ENCODE measurements at regions not wholly inside any gene's neighbourhood (a gene's known extent, or its start where the extent isn't known, plus 50 kb on each side); places are given as distances from the start of the nearest gene placed in this dataset.

- no peak overlapping the region for H3K27ac ChIP-seq (ENCODE audit: insufficient read depth, low read length)
- H4K20me1 ChIP-seq (ENCODE audit: control insufficient read depth, extremely low read depth, insufficient read depth, low read length): no peaks in the 10 kb centered on the region
- DNase-seq (ENCODE audit: low read depth in 2 of 2): peak; percentile 4 to 83
- no peaks in the 10 kb centered on the region for H3K36me3 ChIP-seq (ENCODE audit: control insufficient read depth, insufficient read depth, low read length)
- H2AFZ ChIP-seq (ENCODE audit: low read length): no peak overlapping the region
- no peaks in the 10 kb centered on the region for H3K4me1 ChIP-seq (ENCODE audit: control insufficient read depth, extremely low read depth, insufficient read depth, low read length)
- H3K4me3 ChIP-seq (replicated peaks in 1 of 4; ENCODE audit: control extremely low read depth in 1 of 4, insufficient read depth in 1 of 4, low read depth in 3 of 4, low read length in 4 of 4): no peak overlapping the region
- H3K27me3 ChIP-seq (ENCODE audit: control insufficient read depth, insufficient read depth, low read length): no peaks in the 10 kb centered on the region
- H3K4me2 ChIP-seq (ENCODE audit: extremely low read depth, insufficient read depth, low read length): no peak overlapping the region
- H3K9ac ChIP-seq (ENCODE audit: insufficient read depth, low read length): no peak overlapping the region
- TF ChIP-seq EZH2 (IDR thresholded peaks at IDR 0.05; ENCODE audit: low read length, missing control alignments) (no peak), CTCF (conservative IDR thresholded peaks at IDR 0.05 in 1 of 2, IDR thresholded peaks at IDR 0.05 in 1 of 2; ENCODE audit: low read depth in 1 of 2, low read length in 2 of 2) (no peak)
- H3K9me3 ChIP-seq (ENCODE audit: control insufficient read depth, insufficient read depth, low read depth, low read length): no peaks in the 10 kb centered on the region
- H3K79me2 ChIP-seq (ENCODE audit: control insufficient read depth, insufficient read depth, low read length): no peaks in the 10 kb centered on the region
Observed at GRCh38 chr3:7977245-7978086, 524.2 kb upstream of the LMCD1 start.

GRCh38 chr3:7978087-7978422 is 523.6 kb upstream of the LMCD1 start:
- Histone ChIP-seq H3K4me2 (ENCODE audit: extremely low read depth, insufficient read depth, low read length) (no peak overlapping the region), H2AFZ (ENCODE audit: low read length) (no peak overlapping the region), H3K27ac (ENCODE audit: insufficient read depth, low read length) (no peak overlapping the region), H3K36me3 (ENCODE audit: control insufficient read depth, insufficient read depth, low read length) (no peaks in the 10 kb centered on the region), H3K27me3 (ENCODE audit: control insufficient read depth, insufficient read depth, low read length) (no peaks in the 10 kb centered on the region), H3K9me3 (ENCODE audit: control insufficient read depth, insufficient read depth, low read depth, low read length) (no peaks in the 10 kb centered on the region), H3K9ac (ENCODE audit: insufficient read depth, low read length) (no peak overlapping the region), H4K20me1 (ENCODE audit: control insufficient read depth, extremely low read depth, insufficient read depth, low read length) (no peaks in the 10 kb centered on the region), H3K4me1 (ENCODE audit: control insufficient read depth, extremely low read depth, insufficient read depth, low read length) (no peaks in the 10 kb centered on the region), H3K79me2 (ENCODE audit: control insufficient read depth, insufficient read depth, low read length) (no peaks in the 10 kb centered on the region), H3K4me3 (replicated peaks in 1 of 4; ENCODE audit: control extremely low read depth in 1 of 4, insufficient read depth in 1 of 4, low read depth in 3 of 4, low read length in 4 of 4) (no peak overlapping the region)
- DNase-seq (ENCODE audit: low read depth in 2 of 2): peak in 1 of 2 donors; percentile 26
- TF ChIP-seq CTCF (conservative IDR thresholded peaks at IDR 0.05 in 1 of 2, IDR thresholded peaks at IDR 0.05 in 1 of 2; ENCODE audit: low read depth in 1 of 2, low read length in 2 of 2) (no peak), EZH2 (IDR thresholded peaks at IDR 0.05; ENCODE audit: low read length, missing control alignments) (no peak)

GRCh38 chr3:7982126-7982525 is 519.5 kb upstream of the LMCD1 start:
- Histone ChIP-seq H3K4me3 (replicated peaks in 1 of 4; ENCODE audit: control extremely low read depth in 1 of 4, insufficient read depth in 1 of 4, low read depth in 3 of 4, low read length in 4 of 4) (no peak overlapping the region), H3K36me3 (ENCODE audit: control insufficient read depth, insufficient read depth, low read length) (no peaks in the 10 kb centered on the region), H2AFZ (ENCODE audit: low read length) (no peak overlapping the region), H3K4me2 (ENCODE audit: extremely low read depth, insufficient read depth, low read length) (no peak overlapping the region), H3K4me1 (ENCODE audit: control insufficient read depth, extremely low read depth, insufficient read depth, low read length) (no peaks in the 10 kb centered on the region), H3K27me3 (ENCODE audit: control insufficient read depth, insufficient read depth, low read length) (no peaks in the 10 kb centered on the region), H3K79me2 (ENCODE audit: control insufficient read depth, insufficient read depth, low read length) (no peaks in the 10 kb centered on the region), H3K9ac (ENCODE audit: insufficient read depth, low read length) (no peak overlapping the region), H3K9me3 (ENCODE audit: control insufficient read depth, insufficient read depth, low read depth, low read length) (no peaks in the 10 kb centered on the region), H4K20me1 (ENCODE audit: control insufficient read depth, extremely low read depth, insufficient read depth, low read length) (no peaks in the 10 kb centered on the region), H3K27ac (ENCODE audit: insufficient read depth, low read length) (no peak overlapping the region)
- TF ChIP-seq CTCF (conservative IDR thresholded peaks at IDR 0.05 in 1 of 2, IDR thresholded peaks at IDR 0.05 in 1 of 2; ENCODE audit: low read depth in 1 of 2, low read length in 2 of 2): no peak
- no peak for TF ChIP-seq EZH2 (IDR thresholded peaks at IDR 0.05; ENCODE audit: low read length, missing control alignments)
- no peak for DNase-seq (ENCODE audit: low read depth in 2 of 2)
